NOMO-1 treated with dmso at 0.1 percent for 144 hours (cell line): ENCODE measurements at regions not wholly inside any gene's neighbourhood (a gene's known extent, or its start where the extent isn't known, plus 50 kb on each side); places are given as distances from the start of the nearest gene placed in this dataset.

Experiments used
- DNase-seq: peaks from one replicate; lab custom pipeline; 2025; ENCODE audit not compliant: unreplicated experiment; lab: John Stamatoyannopoulos, UW

DNA sequence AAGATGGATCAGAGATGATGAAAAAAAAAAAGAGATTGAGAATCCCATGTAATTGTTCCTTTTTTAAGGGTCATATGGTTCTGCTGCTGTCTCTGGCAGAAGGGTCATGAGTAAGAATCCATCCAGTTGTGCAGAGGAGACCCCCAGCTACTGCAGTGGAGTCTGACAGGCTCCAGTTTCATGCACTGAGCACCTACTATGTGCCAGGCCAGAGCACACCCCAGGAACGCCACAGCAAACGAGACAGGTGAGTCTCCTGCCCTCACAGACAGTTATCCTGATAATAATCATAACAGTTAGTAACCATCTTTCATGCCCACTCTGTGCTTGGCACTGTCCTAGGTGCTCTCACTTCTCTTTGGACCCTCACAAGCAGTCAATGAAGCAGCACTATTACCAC, 420.0 kb downstream of the MATN1 start:
- no peak for DNase-seq

DNA sequence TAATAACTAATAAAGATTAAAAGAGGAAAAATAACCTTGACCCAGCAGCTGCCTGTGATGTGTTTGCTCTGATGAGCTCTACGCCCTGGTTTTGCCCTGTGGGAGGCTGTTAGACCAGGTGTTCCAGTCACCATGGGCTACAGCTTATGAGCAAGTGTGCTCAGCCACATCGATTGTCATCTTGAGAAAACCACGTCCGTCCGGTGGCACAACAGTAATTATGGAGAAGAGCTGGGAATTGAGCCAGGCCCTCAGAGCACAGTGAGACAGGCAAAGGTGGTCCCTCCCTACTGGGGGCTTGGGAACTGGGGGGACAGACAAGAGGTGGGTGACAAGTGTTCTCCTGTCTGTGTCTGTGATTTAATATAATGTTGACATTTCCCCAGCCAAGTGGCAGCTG, 420.5 kb downstream of the MATN1 start:
- no peak for DNase-seq

DNA sequence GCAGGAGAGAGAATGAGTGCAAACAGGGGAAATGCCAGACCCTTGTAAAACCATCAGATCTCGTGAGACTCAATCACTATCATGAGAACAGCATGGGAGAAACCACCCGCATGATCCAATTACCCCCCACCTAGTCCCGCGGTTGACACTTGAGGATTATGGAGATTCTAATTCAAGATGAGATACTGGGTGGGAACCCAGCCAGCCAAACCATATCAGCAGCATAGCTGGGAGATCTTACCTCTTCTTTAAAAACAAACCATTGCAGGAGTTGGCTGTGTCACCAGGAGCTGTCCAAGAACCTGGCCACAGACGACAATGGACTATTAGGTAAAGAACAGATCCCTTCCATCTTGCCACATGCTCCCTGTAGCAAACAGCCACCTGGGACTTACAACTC, 422.7 kb downstream of the MATN1 start:
- DNase-seq: no peak

DNA sequence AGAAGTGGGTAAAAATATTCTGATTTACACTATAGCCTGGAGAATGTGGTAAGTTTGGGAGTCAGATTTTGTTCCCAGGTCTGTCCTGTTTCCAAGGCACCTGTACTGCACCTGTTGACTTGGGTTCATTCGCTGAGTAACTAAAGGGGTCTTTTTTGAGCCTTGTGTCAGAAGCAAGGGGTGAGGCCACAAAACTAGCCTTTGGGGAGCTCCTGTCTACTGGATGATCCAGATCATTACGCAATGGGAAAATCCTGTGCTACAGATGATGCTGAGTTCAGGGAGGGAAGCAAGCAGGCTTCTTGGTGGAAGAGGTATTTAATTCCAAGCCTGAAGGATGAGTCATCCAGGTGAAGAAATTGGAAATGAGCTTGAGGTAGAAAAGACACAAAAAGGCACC, 424.0 kb downstream of the MATN1 start:
- no peak for DNase-seq

DNA sequence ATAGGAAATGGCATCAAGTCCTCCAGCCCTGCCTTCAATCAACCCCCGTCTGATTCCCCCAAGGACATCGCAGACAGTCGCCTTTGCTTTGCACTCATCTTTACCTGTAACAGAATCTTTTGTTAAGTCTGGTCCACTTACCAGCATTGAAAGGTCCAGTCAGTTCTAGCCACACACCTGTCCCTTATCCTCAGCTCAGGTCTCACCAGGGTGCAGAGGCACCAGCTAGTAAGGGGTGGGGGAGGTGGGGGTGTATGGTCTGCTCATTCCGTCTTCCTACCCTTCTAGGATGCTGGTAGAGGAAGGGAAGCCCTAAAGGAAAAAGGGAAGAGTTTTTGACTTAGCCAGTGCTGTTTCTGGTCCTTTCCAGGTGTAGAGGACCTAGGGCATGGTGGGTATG, 427.7 kb downstream of the MATN1 start:
- DNase-seq: no peak

DNA sequence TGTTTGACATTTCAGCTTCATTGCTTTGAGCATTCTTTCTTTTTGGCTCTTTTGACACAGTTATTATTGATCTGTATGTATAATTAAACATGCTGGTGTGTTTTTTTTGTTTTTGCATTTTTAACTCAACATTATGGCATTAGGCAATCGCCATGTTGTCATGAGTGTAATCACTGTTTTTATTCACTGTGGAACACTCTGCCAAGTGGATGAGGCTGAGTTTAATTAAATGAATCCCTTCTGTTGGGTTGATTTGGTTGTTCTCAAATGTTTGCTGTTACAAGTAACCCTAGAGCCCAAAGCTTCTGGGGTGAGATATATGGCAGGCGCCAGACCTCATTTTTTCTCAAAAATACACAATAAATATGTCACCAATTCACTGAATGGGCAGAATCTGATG, 428.1 kb downstream of the MATN1 start:
- no peak for DNase-seq

DNA sequence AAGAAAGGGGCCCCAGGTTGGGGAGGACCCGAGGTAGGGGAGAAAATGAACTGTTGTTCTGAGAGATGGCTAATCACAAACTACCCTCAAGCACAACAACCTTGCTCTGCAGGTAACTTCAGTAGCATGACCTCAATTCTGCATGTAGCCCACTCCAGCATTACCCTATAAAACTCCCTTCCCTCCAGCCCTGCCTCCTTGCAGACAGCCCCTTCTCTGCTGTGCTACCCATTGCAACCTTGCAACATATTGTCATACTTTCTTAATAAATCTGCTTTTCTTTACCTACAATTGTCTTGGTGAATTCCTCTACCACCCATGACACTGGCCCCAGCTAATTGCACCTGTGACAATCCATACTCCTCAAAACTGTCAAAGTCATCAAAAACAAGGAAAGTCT, 428.9 kb downstream of the MATN1 start:
- DNase-seq: no peak

DNA sequence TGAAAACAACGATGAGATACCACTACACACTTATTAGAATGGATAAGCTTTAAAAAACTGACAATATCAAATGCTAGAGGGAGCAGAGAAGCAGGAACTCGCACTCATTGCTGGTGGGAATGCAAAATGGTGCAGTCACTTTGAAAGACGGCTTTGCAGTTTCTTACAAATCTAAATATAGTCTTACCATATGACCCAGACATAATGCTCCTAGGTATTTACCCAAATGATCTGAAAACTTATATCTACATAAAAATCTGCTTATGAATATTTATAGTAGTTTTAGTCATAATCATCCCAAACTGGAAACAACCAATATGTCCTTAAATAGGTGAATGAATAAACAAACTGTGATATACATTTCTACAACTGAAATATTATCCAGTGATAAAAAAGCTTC, 430.9 kb downstream of the MATN1 start:
- DNase-seq: no peak

DNA sequence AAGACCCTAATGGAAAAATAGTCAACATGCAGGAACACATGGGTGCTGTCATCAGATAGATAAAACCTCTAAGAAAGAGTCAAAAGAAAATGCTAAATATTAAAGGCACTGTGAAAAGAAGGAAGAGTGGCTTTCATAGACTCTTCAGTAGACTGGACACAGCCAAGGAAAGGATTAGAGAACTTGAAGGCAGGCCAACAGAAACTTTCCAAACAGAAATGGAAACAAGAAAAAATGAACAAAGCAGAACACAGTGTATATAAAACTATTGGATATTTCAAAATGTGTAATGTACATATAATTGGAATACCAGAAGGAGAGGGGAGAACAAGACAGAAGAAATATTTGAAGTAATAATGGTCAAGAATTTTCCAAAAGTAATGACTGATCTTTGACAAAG, 431.9 kb downstream of the MATN1 start:
- no peak for DNase-seq

DNA sequence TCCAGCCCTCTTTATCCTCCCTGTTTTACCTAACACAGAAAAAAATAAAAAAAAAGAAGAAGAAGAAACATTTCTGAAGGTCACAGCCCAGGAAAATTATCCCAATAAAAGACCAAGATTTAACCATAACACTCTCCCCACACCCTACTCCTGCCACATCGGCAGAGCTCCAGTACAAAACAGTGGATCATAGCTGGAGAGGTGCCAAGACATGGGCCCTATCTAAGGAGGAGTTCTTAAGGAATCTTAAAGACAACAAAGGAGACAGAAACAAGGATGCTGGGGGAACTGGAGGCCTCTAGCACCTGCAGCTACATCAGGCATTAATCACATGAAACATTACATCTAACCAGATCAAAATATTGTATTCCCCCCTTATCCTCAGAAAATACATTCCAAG, 432.8 kb downstream of the MATN1 start:
- DNase-seq: no peak

DNA sequence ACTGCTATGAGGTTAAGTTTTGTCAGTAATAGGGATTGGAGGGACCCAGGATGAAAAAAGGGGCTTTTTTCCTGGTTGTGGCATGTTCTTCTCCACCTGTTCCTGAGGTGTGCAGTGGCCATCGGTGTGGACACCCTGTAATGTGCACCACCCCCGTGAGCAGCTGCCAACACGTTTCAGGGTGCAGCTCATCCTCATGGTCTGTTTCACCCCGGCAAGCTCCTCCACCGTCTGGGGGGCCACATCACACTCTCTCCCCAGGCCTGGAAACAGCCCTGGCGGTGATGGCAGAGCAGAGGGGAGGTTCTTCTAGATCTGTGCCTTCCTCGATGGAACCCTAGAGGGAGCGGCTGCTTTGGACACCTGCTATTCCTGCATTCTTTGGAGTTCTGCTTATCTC, 435.4 kb downstream of the MATN1 start:
- no peak for DNase-seq

DNA sequence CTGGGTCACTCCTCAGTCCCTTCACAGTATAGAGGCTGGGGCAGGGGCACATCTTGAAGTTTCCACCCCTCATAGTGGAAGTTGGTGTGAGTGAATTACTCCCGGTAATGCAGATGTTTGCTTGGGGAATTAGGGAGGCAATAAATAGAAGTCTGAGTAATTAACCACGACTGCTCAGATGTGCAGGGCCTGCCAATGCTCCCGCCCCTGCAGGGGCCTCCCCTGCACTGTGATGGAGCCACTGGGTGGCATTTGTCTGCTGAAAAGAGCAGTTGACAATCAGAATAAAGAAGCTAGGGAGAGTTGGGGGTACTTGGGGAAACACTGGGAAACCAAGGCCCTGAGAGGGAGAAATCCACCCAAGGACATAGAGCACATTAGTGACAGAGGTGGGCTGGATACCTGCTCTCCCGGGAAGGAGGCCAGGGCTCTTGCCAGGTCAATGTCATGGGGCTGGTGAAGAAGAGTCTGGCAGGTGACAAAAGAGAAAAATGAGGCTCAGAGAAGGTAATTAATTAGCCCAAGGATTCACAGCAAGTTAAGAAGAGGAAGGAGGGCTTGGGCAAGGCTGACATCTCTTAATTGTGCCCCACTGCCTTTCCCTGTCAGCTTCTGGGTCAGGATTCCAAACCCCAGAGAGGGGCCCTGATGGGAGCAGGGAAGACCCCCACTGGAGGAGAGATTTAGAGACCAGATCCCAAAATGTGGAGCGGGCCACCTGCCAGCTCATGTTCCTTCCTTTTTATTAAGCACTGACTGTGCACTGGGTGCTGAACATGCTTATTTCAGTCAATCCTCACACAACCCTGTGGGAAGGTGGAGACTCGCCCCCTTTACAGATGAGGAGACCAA, 436.2 kb downstream of the MATN1 start:
- DNase-seq: no peak

DNA sequence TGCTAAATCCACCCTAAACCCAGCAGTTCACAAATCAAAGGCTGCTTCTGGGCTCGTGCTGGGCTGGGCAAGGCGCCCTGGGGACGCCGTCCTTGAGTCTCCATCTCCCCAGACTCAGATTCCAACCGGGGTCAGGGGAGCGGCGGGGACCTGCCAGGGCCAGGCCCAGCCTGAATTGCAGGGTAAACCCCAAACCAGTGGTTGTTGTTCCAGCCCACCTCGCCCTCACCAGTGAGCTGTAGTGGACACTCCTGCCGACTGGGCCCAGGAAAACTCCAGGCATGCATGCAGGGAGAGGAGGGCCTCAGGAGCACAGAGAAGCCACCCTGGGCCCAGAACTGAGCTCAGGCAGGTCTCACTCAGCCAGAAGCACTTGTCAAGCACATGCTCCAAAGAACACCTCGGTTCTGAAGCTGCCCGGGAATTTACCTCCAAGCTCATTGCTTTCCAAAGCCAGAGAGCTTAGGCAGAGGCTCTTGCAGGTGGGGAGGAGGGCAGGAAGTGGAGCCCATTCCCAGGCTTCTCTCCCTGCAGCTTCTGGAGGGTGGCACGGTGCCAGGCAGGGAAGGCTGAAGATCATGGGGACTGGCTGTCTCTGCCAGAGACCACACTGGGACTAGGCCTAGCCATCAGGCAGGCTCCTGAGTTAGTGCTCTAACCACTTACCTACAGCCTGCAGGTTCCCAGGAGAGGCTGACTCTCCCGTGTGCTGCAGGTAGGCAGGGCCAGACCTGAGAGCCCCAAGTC, 437.0 kb downstream of the MATN1 start:
- DNase-seq: no peak

DNA sequence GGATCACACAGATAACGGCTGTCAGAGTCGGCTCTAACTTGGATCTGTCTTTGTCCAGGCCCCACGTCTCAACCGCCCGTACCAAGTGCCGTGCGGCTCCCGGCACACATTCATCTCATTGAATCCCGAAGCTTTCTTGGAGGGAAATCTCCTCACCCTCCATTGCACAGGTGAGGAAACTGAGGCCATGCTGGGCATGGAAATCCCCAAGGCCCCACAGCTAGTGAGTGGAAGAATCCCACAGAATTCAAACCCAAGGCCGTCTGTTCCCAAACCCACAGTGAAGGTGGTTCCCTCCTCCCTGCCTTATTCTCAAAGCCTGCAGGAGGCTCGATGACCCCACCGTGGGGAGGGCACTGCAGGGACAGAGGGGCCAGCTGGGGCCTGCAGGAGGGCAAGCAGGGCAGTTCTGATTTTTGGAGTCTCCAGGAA, 437.9 kb downstream of the MATN1 start:
- no peak for DNase-seq

DNA sequence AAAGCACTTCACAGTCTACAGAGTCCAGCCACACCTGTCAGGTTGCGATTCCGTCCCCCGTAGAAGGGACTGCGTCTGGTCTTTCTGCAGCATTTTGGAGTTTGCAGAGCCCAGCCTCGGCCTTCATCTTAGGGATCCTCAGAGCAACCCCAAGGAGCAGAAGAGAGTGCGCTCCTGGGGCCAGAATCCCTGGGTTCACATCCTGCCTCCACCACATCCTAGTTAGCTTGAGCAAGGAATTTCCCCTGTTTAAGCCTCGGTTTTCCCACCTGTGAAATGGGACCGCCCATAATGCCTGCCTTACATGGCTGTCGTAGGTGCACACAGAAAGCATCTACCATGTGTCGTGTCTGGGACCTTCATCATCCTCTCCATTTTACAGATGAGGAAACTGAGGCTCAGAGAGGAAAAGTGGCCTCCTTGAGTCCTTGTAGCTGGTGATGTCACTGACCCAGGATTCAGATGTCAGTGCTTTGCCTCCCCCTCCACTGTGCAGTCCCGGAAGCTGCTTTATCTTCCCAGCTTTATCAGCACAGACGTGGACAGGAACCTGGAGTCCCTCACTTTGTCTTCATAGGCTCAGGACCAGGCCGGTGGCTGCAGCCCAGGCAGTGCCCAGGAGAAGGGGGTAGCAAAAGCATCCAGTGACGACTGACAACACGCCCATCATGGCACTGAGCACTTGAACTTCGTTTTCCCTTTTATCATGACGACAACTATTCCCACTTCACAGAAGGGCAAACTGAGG, 438.5 kb downstream of the MATN1 start:
- no peak for DNase-seq

DNA sequence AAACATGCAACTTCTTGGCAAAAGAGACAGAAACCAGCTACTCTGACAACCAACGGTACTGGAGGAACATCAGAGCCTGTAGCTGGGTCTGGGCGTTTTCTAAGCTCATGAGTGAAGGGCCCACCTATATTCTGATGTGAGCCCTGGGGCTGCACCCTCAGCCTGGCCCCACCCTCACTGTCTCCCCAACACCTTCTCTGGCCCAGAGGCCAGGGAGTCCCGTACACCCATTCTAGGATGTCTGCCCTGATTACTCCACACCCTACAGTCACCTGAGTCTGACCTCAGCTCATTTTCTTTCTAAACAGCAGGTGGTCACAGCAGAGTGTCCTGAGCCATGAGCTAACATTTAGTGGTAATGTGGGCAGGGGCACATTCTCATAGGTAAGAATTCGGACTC, 439.2 kb downstream of the MATN1 start:
- no peak for DNase-seq

DNA sequence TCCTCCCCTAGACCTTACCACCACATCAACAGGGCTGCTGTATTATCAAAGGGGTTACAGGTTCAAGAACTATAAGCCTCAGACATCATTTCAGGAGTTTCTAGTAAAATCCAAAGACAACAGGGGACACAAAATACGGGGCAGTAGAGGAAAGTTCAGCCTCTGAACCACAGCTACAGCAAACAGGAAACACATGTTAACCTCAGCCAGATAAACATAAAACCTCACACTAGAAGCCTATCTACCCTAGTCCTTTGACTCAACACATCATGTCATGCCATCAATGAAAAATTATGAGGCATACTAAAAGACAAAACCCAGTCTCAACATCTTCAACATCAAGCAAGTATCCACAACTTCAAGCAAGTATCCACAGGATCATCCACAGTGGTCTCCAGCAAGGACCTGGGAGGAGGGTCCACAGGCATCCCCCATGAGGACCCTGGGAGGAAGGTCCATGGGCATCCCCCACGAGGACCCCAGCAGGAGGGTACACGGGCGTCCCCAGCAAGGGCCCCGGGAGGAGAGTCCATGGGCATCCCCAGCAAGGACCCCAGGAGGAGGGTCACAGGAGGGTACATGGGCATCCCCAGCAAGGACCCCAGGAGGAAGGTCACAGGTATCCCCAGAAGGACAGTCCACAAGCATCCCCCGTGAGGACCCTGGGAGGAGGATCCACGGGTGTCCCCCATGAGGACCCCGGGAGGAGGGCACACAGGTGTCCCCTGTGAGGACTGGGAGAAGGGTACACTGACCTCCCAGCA, 440.0 kb downstream of the MATN1 start:
- DNase-seq: no peak

DNA sequence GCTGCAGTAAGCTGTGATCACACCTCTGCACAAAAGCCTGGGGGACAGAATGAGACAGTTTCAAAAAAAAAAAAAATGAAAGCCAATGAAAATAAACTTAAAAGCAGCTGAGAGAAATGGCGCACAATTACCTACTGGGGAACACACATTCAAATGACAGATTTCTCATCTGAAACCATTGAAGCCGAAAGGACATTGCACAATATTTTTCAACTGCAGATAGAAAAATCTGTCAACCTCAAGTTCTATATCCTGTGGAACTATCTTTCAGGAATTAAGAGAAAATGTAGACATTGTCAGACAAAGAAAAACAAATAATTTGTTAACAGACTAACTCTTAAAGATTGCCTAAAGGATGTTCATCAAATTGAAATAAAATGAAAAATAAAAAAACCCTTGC, 442.8 kb downstream of the MATN1 start:
- no peak for DNase-seq

DNA sequence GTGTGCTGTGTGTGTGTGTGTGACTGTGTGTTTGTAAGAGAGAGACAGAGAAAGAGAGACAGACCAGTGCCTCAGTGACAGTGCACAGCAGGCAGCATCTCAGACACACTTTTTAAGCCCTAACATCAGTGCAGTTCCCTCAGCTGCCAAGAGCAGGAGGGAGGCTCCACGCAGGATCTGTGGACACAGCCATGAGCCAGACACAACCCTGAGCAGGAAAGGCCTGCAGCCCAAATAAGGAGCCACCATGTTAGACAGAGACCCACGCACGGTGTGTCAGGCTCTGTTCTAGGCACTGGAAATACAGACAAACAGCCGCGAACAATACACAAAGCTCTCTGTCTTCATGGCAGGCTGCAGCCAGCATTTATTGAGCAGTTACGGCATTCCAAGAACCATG, 445.5 kb downstream of the MATN1 start:
- no peak for DNase-seq

DNA sequence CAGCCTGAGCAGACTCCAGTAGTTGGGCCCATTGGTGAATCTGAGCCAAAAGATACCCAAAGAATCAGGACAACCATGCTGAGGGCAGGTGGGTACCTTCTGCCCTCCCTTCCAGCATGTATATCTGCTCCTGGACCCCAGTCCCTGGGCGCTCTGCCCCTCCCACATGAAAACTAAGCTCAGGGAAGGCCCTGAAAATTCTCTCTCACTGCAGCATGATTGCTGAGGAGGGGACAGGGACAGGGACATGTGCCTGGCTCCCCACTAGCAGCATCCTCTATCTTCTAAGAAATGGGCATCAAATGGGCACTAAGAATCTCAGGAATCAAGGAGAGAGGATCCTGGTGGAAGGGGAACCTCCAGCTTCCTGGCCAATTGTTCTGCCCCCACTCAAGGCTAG, 446.0 kb downstream of the MATN1 start:
- DNase-seq: no peak
